A673 (cell line): ENCODE measurements at regions not wholly inside any gene's neighbourhood (a gene's known extent, or its start where the extent isn't known, plus 50 kb on each side); places are given as distances from the start of the nearest gene placed in this dataset.

Experiments used
- EZH2 ChIP-seq: fragments of 200-600 bp; sonication (generic); IDR thresholded peaks from 2 replicates; pipeline ENCODE4 v1.6.1; 2017; ENCODE audit warnings: borderline replicate concordance, low read depth, mild to moderate bottlenecking, mixed read lengths, antibody characterized with exemption, low read length; ENCODE audit not compliant: poor library complexity, severe bottlenecking
- TF ChIP-seq, protein P1 (sequence below): fragments of 300-800, 200-600 bp; sonication (generic); conservative IDR thresholded peaks from 2 replicates; pipeline ENCODE4 v1.5.1; 2017; ENCODE audit warnings: low read depth, mild to moderate bottlenecking, antibody characterized with exemption, low read length, moderate library complexity, mixed read lengths

DNA sequence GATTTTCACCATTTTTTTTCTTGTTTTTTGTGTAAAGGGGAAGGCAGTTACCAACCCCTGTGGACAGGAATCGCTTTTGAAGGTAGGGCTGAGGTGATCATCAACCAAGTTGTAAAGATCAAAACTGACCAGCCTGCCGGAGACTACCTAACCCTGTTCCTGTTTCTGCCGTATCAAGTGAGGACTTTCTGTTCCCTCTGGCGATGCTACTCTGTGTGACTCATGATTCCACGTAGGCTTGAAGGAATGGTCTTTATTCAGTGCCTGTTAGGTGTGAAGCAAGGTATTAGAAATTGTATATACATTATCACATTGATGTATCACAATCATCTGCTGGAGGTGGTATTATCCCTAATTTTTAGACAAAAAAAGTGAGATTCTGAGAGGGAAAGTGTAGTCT lies 161.3 kb downstream of the SOX4 start:
- TF ChIP-seq, protein P1, sequence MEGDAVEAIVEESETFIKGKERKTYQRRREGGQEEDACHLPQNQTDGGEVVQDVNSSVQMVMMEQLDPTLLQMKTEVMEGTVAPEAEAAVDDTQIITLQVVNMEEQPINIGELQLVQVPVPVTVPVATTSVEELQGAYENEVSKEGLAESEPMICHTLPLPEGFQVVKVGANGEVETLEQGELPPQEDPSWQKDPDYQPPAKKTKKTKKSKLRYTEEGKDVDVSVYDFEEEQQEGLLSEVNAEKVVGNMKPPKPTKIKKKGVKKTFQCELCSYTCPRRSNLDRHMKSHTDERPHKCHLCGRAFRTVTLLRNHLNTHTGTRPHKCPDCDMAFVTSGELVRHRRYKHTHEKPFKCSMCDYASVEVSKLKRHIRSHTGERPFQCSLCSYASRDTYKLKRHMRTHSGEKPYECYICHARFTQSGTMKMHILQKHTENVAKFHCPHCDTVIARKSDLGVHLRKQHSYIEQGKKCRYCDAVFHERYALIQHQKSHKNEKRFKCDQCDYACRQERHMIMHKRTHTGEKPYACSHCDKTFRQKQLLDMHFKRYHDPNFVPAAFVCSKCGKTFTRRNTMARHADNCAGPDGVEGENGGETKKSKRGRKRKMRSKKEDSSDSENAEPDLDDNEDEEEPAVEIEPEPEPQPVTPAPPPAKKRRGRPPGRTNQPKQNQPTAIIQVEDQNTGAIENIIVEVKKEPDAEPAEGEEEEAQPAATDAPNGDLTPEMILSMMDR: no peak
- TF ChIP-seq EZH2: no peak
